HUES64 (cell line): ENCODE measurements at regions not wholly inside any gene's neighbourhood (a gene's known extent, or its start where the extent isn't known, plus 50 kb on each side); places are given as distances from the start of the nearest gene placed in this dataset.
"Not testable (repeated sequence)": the region's sequence is repeated elsewhere in the genome, so short reads cannot be mapped to it uniquely, and the experiment has no call there.

Source experiments
- H3K27ac ChIP-seq: 2 replicates; pipeline ENCODE4 v1.7.0; 2013; ENCODE audit warnings: low read depth, low read length, inconsistent platforms
- H3K27me3 ChIP-seq: 2 replicates; pipeline ENCODE4 v1.6.1; 2013; ENCODE audit warnings: mild to moderate bottlenecking, low read length; ENCODE audit not compliant: insufficient read depth
- H3K36me3 ChIP-seq: 2 replicates; pipeline ENCODE4 v1.6.1; 2013; ENCODE audit warnings: mild to moderate bottlenecking, low read length; ENCODE audit not compliant: insufficient read depth
- H3K4me1 ChIP-seq: 2 replicates; pipeline ENCODE4 v1.6.1; 2013; ENCODE audit warnings: mild to moderate bottlenecking, low read length, moderate library complexity; ENCODE audit not compliant: insufficient read depth
- H3K4me3 ChIP-seq: 2 replicates; pipeline ENCODE4 v1.5.1; 2013; ENCODE audit warnings: mild to moderate bottlenecking, low read length, moderate library complexity
- H3K9ac ChIP-seq: 2 replicates; pipeline ENCODE4 v1.6.1; 2013; ENCODE audit warnings: mild to moderate bottlenecking, low read depth, low read length
- H3K9me3 ChIP-seq: 2 replicates; pipeline ENCODE4 v1.6.1; 2013; ENCODE audit warnings: low read depth, low read length; ENCODE audit not compliant: insufficient read depth
- WGBS: fragments of 150-250, 120-280 bp; methylation state at CpG from one replicate; pipeline ENCODE4 v1.1.7; 2013; ENCODE audit warnings: missing lambda C conversion rate; 5-methylcytosine and 5-hydroxymethylcytosine counted together

DNA sequence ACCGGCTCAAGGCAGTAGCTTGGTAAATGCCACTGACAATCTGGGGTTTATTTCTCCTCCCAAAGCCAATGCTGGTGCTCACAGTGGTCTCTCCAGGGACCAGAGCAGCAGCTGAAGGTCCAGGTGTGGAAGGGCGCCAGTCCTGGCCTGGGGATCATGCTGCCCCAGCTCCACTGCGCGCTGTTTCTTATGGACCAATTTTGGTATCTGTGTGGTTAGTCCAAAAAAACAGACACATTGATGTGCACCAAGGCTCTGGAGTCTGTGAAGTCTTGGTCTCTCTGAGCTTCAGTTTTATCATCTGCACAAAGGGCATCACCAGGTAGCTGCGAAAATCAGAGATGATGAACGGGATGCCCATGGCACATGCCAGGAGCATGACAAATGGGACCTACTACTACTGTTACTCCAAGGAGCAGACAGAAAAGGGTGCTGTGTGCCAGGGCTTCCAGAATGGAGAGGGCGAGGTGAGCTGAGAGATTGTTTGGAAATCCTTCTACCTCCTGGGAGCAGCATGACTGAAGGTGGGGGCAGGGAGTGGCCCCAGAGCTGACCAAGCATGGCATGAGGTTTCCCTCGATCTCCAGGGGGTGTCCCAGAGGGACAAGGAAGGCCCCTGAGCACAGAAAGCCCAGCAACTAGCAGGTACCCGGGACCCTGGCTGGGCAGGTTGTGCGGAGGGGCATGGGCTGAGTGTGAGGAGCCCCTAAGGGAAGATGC lies 134.3 kb upstream of the PRR20G start:
- Histone ChIP-seq H3K36me3 (no peaks in the 10 kb centered on the region), H3K4me3 (no peak overlapping the region), H3K9ac (no peak overlapping the region), H3K27me3 (0 out of 2 replicates have a peak, but pooled peaks cover 2% of the 10 kb centered on the region), H3K4me1 (peaks cover 27% of the 10 kb centered on the region; the same call in 1 of the 2 replicates), H3K27ac (no peak overlapping the region), H3K9me3 (no peaks in the 10 kb centered on the region)
- 95% methylated on average over 10 of the region's 10 CpGs for WGBS

- Histone ChIP-seq H3K4me1 (peaks cover 22% of the 10 kb centered on the region; the same call in 1 of the 2 replicates), H3K36me3 (no peaks in the 10 kb centered on the region), H3K27me3 (0 out of 2 replicates have a peak, but pooled peaks cover 2% of the 10 kb centered on the region), H3K4me3 (no peak overlapping the region), H3K9me3 (no peaks in the 10 kb centered on the region), H3K9ac (no peak overlapping the region), H3K27ac (no peak overlapping the region)
- 54% methylated on average over 6 of the region's 7 CpGs for WGBS
Measured at GRCh38 chr3:127420829-127421228, 133.0 kb upstream of the PRR20G start.

DNA sequence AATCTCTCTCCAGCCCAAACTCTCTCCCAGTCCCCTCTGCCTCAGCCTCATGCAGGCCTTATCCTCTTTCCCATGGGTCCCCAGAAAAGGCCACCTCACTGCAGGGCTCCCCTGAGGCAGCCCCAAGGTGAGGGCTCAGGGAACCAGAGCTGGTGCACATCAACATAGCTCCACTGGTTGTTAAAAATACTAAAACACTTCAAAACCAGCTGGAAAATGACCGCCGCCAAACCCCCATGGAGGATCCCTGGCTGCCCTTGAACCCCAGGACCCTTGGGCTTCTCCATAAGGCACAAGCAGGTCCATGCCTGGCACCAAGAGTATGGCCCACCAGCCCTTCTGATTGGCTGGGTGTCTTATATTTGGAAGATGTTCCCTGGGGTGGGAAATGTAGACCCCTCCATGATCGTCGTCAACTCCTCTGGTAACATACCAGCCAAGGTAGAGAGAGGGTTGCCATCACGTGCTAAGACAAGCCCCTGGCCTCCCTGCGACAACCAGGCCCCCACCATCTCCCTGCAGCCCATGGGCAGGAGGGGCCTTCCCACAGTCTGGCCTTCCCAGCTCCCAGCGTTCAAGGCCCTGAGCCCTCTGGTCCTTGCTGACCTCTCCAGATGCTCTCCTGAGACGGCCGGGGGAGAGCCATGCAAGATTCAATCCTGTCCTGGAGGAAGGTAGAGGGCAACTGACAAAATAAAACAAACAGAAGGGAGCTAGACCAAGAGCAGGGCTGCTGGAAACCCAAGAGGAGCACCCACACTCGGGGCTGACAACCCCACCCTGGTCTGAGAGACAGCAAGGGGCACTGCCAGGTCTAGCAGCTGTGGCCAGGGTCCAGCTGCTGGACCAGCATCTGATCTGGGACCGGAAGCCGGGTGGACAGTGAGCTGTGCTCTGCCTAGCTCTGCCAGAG lies 132.1 kb upstream of the PRR20G start:
- H3K9ac ChIP-seq: no peak overlapping the region
- peaks cover 22% of the 10 kb centered on the region; the same call in 1 of the 2 replicates for H3K4me1 ChIP-seq
- H3K27ac ChIP-seq: no peak overlapping the region
- 88% methylated on average over 12 of the region's 12 CpGs for WGBS
- 0 out of 2 replicates have a peak, but pooled peaks cover 2% of the 10 kb centered on the region for H3K27me3 ChIP-seq
- no peaks in the 10 kb centered on the region for H3K9me3 ChIP-seq
- no peak overlapping the region for H3K4me3 ChIP-seq
- no peaks in the 10 kb centered on the region for H3K36me3 ChIP-seq

- 0 out of 2 replicates have a peak, but pooled peaks cover 2% of the 10 kb centered on the region for H3K27me3 ChIP-seq
- H3K4me1 ChIP-seq: peaks cover 17% of the 10 kb centered on the region; the same call in 1 of the 2 replicates
- H3K9ac ChIP-seq: no peak overlapping the region
- no peak overlapping the region for H3K4me3 ChIP-seq
- no peak overlapping the region for H3K27ac ChIP-seq
- no peaks in the 10 kb centered on the region for H3K9me3 ChIP-seq
- whole genome bisulfite sequencing: 52% methylated on average over 3 of the region's 5 CpGs
- H3K36me3 ChIP-seq: no peaks in the 10 kb centered on the region
Measured at GRCh38 chr3:127419182-127419581, 131.3 kb upstream of the PRR20G start.

DNA sequence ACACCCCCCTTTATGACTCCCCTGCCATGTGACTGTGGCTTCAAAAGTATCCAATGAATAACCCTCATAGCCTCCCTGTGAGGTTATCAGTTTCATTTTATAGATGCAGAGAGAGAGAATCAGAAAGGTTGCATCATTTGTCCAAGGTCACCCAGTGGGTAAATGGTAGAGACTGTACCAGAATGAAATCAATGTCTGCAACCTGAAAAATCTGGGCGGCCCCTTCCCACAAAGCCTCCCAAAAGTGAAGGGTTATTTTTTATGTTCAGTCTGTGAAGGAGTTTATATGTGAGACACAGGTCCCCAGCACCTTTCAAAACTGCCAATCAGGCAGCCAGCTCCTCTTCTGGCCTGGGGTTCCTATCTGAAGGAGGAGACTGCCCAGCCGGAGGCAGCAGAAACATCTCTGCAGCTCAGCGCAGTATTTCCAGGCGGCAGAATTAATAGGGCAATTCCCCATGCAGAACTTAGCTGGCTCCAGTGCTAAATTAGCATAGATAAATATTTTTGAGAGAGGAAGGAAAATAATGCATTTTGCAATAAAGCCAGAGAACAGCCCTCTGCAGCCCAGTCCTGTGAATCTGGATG lies 130.8 kb upstream of the PRR20G start:
- Histone ChIP-seq H3K9me3 (no peaks in the 10 kb centered on the region), H3K36me3 (no peaks in the 10 kb centered on the region), H3K27me3 (peaks cover under 1% of the 10 kb centered on the region; the same call in 1 of the 2 replicates), H3K4me3 (no peak overlapping the region), H3K4me1 (peaks cover 12% of the 10 kb centered on the region; the same call in 1 of the 2 replicates), H3K27ac (no peak overlapping the region), H3K9ac (no peak overlapping the region)
- WGBS: 72% methylated on average over 4 of the region's 4 CpGs

- Histone ChIP-seq H3K27me3 (peaks cover 3% of the 10 kb centered on the region), H3K4me1 (peaks cover 7% of the 10 kb centered on the region; the same call in 1 of the 2 replicates), H3K4me3 (no peak overlapping the region), H3K9ac (no peak overlapping the region), H3K27ac (no peak overlapping the region), H3K9me3 (no peaks in the 10 kb centered on the region), H3K36me3 (no peaks in the 10 kb centered on the region)
- WGBS: 81% methylated on average over 10 of the region's 10 CpGs
Measured at GRCh38 chr3:127417709-127418559, 130.1 kb upstream of the PRR20G start.

DNA sequence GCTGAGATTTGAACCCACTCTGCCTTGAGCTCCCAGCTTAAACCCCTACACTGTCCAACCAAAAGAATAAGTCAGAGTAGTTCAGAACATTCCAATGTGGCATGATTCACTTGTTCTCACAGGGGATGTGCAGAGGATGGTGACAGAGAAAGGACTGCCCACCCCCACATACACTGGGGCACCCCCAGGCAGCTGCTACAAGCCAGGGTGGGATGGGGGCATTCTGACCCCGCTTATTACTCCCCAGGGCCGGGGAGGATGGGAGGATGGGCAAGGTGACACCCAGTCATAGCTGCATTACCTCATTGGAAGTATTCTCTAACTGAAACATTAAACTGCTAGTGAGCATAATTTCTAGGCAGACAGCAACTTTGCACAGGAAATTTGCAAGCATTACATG lies 126.0 kb upstream of the PRR20G start:
- 100% methylated on average over 2 of the region's 2 CpGs for WGBS
- Histone ChIP-seq H3K4me3 (no peak overlapping the region), H3K9me3 (no peaks in the 10 kb centered on the region), H3K4me1 (peaks cover 9% of the 10 kb centered on the region), H3K27me3 (peaks cover 4% of the 10 kb centered on the region), H3K27ac (no peak overlapping the region), H3K9ac (no peak overlapping the region), H3K36me3 (no peaks in the 10 kb centered on the region)

DNA sequence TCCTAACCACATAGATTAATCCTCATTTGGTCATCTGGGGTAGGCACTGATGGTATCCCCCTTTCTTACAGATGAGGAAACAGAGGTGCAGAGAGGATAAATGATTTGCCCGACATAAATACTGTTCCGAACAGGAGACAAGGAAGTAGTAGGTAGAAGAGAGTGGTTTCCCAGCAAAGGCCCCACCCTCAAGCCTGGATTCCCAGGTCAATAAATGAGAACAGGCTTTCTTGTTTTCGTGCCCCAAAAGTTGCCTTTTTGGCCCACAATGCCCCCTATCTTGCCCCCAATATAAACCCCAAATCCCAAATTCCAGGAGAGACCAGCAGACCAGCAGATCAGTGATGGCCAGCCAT lies 125.5 kb upstream of the PRR20G start:
- H3K9ac ChIP-seq: no peak overlapping the region
- 91% methylated on average over 3 of the region's 3 CpGs for WGBS
- no peak overlapping the region for H3K4me3 ChIP-seq
- no peak overlapping the region for H3K27ac ChIP-seq
- H3K9me3 ChIP-seq: no peaks in the 10 kb centered on the region
- H3K4me1 ChIP-seq: peaks cover 9% of the 10 kb centered on the region; the same call in 1 of the 2 replicates
- no peaks in the 10 kb centered on the region for H3K36me3 ChIP-seq
- peaks cover 4% of the 10 kb centered on the region for H3K27me3 ChIP-seq

- Histone ChIP-seq H3K4me1 (peaks cover 11% of the 10 kb centered on the region; the same call in 1 of the 2 replicates), H3K9ac (no peak overlapping the region), H3K9me3 (no peaks in the 10 kb centered on the region), H3K27ac (no peak overlapping the region), H3K4me3 (no peak overlapping the region), H3K27me3 (peaks cover 4% of the 10 kb centered on the region), H3K36me3 (no peaks in the 10 kb centered on the region)
- WGBS: 90% methylated on average over 10 of the region's 10 CpGs
Measured at GRCh38 chr3:127412578-127413317, 124.9 kb upstream of the PRR20G start.

DNA sequence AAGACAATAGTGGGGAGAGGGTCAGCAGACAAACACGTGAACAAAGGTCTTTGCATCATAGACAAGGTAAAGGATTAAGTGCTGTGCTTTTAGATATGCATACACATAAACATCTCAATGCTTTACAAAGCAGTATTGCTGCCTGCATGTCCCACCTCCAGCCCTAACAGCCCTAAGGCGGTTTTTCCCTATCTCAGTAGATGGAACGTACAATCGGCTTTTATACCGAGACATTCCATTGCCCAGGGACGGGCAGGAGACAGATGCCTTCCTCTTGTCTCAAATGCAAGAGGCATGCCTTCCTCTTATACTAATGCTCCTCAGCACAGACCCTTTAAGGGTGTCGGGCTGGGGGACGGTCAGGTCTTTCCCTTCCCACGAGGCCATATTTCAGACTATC lies 124.0 kb upstream of the PRR20G start:
- H3K27me3 ChIP-seq, H3K27ac ChIP-seq, H3K36me3 ChIP-seq, H3K9me3 ChIP-seq, H3K4me3 ChIP-seq, H3K9ac ChIP-seq: not testable (repeated sequence)
- H3K4me1 ChIP-seq: peaks cover 15% of the 10 kb centered on the region
- WGBS: 52% methylated on average over 4 of the region's 9 CpGs
